HS-5 (cell line): ENCODE measurements at regions not wholly inside any gene's neighbourhood (a gene's known extent, or its start where the extent isn't known, plus 50 kb on each side); places are given as distances from the start of the nearest gene placed in this dataset.

ENCODE experiments used
- DNase-seq: peaks from one replicate; pipeline ENCODE4 v3.0.0-alpha.2; 2012; ENCODE audit warnings: low read depth

DNA sequence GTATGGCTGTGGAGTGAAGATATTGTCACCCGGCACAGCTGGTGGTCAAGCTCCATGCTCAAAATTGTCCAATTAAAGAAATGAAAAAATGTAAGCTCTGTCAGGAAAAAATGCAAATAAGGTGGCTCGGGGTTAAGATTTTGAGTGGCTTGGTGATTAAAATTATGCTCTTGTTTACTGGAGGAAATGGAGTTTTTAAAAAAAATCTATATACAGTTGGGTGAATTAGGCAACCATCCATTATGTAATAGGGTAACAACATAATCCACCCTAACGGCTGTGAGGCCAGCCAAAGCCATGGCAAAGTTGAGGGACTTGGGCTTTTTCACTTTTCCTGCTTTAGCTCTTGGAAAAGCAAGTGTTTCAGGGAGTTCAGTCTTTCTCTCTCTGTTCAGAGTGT is 260.8 kb upstream of the HABP2 start:
- DNase-seq = no peak

- DNase-seq = no peak
Measured at GRCh38 chr10:113292743-113293142, 260.1 kb upstream of the HABP2 start.

GRCh38 chr10:113293167-113293566 is 259.7 kb upstream of the HABP2 start:
- DNase-seq = no peak

- DNase-seq = no peak
Measured at GRCh38 chr10:113294868-113295267, 258.0 kb upstream of the HABP2 start.

- DNase-seq = peak; percentile 19
Measured at GRCh38 chr10:113297226-113297625, 255.6 kb upstream of the HABP2 start.

GRCh38 chr10:113298616-113299015 is 254.2 kb upstream of the HABP2 start:
- DNase-seq = no peak

GRCh38 chr10:113300201-113300600 is 252.7 kb upstream of the HABP2 start:
- DNase-seq = no peak

- no peak for DNase-seq
Measured at GRCh38 chr10:113300617-113301016, 252.2 kb upstream of the HABP2 start.

GRCh38 chr10:113301342-113301984 is 251.4 kb upstream of the HABP2 start:
- DNase-seq = no peak

DNA sequence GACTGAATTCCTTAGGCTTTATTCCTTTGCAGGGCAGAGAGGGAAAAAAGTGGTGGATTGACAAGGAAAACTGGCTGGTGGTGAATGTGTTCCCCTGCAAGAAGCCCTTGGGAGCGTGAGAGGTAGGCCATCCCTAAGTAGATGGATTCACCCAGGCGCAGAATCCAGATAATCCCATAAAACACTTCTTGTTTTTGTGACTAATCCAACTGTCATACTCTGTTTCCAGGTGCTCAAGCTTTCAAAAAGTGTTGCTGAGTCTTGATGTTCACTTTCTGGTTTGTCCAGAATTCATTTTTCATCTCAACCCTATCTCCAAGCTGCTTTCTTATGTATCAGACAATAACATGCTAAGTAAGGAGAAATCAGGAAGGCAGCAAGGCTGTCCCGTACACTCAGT is 250.8 kb upstream of the HABP2 start:
- no peak for DNase-seq

DNA sequence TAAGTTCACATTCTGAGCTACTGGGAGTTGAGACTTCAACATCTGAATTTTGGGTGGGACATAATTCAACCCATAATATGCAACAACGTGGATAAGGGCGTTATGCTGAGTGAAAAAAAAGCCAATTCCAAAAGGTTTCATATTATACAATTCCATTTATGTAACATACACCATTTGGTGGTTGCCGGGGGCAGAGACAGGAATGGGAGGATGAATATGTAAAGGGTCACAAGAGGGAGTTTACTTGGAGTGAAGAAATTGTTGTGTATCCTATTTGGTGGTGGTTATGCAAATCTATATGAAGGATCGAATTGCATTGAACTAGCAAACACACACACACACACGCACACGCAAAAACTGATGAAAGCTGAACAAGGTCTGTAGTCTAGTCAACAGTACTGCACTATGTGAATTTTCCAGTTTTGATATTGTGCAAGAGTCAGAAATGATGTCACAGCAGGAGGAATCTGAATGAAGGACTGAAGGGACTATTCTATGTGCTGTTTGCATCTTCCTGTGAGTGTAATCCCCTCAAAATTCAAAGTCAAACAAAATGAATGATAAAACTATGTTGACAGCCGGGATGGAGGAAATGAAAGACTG is 249.2 kb upstream of the HABP2 start:
- DNase-seq = no peak

DNA sequence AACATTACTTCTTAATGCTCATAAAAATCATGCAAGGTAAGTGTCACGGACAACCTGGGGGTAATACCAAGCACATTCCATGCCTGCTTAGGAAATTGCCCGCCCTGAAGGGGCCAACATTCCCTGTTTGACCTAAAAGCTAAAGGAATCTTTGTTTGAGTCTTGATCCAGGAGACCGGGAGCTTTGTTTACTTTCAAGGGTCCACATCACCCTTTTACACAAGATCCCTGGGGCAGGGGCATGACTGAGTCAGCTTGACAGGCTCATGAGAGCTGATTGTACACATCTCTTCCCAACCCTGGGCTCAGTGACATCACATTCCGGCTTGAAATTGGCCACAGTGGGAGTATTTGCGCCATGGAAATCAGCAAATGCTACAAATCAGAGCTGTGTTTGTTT is 248.1 kb upstream of the HABP2 start:
- DNase-seq = no peak

- DNase-seq = no peak
Measured at GRCh38 chr10:113305871-113306270, 247.0 kb upstream of the HABP2 start.

GRCh38 chr10:113309791-113310190 is 243.1 kb upstream of the HABP2 start:
- no peak for DNase-seq

DNA sequence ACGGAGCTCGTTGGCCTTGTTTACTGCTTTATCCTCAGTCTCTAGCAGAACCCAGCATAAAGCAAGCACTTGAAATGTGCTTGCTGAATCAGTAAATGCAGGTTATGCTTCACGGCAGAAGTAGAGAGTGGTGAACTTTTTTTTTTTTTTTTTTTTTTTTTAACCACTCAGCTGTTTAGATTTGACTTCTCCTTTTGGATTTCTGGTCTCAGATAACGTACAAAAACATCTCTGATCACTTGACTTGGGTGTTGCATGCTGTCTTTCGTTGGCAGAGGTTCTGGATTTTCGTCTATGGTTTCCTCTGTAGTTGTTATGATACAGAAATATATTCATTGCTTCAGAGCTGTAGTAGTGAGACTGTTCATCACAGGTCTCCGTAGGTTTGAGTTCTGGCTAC is 242.5 kb upstream of the HABP2 start:
- no peak for DNase-seq

DNA sequence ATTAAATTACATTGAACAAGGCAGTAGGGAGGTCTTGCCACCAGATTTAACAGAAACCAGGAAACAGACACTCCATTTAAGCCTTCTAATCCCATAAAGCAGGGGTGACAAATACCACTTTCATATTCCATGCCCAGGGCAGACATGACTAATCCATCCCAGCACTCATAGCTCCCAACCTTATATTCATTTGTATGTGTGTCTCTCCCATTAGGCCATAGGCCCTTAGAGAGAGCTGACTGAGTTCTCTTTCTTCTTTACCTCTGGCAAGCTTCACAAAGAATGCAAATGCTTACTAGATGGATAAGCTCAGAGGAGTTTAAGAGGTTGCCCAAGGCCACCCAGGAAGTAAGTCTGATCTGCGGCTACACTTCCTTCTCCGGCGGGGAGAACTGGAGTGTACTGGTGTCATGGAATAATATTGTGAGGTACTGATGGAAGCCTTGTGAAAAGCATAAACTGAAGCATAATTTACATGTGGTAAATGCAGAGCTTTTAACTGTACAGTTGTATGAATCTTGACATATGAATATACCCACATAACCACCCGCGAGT is 239.7 kb upstream of the HABP2 start:
- DNase-seq = no peak

- DNase-seq = no peak
Measured at GRCh38 chr10:113313722-113314121, 239.1 kb upstream of the HABP2 start.

GRCh38 chr10:113316506-113316905 is 236.3 kb upstream of the HABP2 start:
- DNase-seq = no peak

GRCh38 chr10:113317489-113317888 is 235.4 kb upstream of the HABP2 start:
- DNase-seq = no peak

- no peak for DNase-seq
Measured at GRCh38 chr10:113319479-113319878, 233.4 kb upstream of the HABP2 start.

GRCh38 chr10:113320211-113320610 is 232.6 kb upstream of the HABP2 start:
- no peak for DNase-seq

DNA sequence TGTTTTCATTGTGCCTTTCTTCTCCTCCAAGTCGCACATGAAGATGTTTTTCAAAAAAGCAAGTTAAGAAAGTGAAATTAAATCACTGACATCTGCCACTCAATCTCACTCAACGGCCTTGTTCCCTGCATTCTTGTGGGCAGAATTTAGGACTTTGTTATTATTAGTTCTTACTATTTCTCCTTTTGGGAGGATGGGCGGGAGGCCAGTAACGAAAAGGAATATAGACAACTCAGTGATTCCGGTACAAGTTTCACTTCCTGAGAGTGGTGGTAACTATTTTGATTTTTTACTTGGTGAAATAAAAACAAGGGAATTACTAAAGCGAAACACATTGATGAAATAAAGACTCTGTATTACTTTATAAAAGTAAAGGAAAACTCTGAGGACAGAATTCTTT is 231.9 kb upstream of the HABP2 start:
- DNase-seq = no peak

DNA sequence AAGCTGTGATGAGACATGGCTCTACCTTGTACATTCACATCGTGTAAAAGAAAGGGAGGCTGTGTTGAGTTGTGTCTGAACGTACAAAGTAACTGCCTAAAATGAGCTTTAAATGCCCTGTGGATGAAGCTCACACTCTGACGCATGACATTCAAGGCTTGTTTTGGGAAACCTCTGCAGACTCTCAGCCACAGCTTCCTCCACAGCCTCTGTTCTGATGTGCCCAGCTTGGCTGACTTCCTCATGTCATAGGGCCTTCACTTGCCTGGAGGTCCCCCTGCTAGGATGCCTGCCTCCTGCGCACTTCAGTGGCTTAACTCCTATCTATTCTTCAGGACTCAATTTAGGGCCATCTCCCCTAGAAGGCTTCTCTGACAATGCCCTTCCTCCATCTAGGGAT is 230.0 kb upstream of the HABP2 start:
- DNase-seq = no peak

DNA sequence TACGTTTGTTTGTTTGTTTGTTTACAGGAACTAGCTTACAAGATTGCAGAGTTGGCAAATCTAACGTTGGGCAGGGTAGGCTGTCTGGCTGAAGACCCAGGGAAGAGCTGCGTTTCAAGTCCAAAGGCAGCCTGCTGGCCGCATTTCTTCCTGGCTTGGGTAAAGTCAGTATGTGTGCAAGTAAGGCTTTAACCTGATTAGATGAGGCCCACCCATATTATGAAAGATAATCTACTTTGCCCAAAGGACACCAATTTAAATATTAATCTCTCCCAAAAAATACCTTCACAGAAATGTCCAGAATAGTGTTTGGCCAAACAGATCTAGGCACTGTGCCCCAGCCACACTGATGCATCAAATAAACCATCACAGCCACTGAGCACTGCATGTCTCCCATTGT is 228.9 kb upstream of the HABP2 start:
- no peak for DNase-seq
